Fibroblast of mammary gland (primary cell): ENCODE measurements at regions not wholly inside any gene's neighbourhood (a gene's known extent, or its start where the extent isn't known, plus 50 kb on each side); places are given as distances from the start of the nearest gene placed in this dataset.
A peak's percentile ranks its signal among the peaks of the same experiment; 100 is the strongest.

Experiments used
- DNase-seq: peaks from one replicate; pipeline ENCODE4 v3.0.0-alpha.2; 2010; ENCODE audit warnings: low read depth
- H3K4me3 ChIP-seq: 2 replicates; pipeline ENCODE4 v1.5.1; 2011; ENCODE audit warnings: low read depth, mild to moderate bottlenecking, low read length, moderate library complexity; ENCODE audit not compliant: control insufficient read depth
- CTCF ChIP-seq: conservative IDR thresholded peaks from 2 replicates; pipeline ENCODE4 v1.5.1; 2011; ENCODE audit warnings: low read depth, low read length, inconsistent platforms; ENCODE audit not compliant: control insufficient read depth, insufficient read depth

DNA sequence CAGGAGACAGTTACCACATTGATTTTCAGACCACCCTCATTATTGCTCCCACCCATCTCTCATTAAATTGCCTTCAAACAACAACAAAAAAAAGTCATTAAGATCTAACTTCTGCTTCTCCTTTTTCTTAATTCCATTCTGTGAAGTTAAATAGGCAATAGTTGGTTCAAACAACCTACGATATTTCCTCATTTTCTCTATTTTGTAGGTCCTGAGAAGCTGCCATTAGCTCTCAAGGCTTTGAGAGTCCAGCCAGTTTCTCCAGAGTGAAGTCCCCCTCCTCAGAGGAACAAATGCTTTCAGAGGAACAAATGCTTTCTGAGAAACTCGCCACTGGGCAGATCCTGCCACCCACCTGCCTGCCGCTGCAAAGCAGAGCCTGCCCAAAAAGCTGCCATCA lies 125.6 kb downstream of the ETS2 start:
- DNase-seq, result no peak
- no peak for TF ChIP-seq CTCF
- no peak overlapping the region for H3K4me3 ChIP-seq

DNA sequence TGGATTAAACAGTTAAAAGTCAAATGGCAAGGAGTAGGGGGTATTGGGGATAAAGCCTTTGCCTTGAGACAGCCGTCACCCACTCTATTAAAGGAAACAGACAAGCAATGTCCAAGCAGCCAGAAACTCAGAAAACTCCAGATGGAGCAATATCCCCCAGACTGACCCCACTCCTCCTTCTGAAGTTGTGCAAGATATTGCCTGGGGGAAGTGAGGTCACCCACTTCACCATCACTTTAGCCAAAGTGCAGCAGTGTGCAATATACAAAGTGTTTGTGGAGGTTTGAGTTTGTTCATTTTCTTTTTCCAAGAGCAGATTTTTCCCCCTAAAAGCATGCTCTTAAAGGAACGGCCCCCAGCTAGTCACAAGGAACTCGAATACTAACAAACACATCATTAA lies 125.1 kb downstream of the ETS2 start:
- peak; percentile 77 for DNase-seq
- no peak overlapping the region for H3K4me3 ChIP-seq

DNA sequence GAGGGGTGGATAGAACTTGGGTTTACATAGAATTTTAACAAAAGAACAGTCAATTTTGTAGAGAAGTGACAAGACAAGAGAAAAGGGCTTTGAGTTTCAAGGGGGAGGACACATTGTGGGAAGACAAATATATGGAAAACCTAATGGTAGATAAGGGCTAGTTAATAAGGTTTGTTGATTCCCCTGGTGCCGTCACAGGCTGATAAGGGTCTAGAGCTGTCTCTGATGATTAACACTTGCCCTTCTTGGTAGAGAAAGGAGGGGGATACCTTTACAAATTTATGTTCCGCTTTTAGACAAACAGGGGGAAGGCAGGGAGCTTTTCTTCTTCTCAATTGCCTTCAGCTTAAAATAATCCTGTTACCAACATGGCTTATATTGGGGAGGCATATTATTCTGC lies 124.3 kb downstream of the ETS2 start:
- no peak for DNase-seq
- no peak overlapping the region for H3K4me3 ChIP-seq
- TF ChIP-seq CTCF, result no peak

More for the DNA sequence above, 125.1 kb downstream of the ETS2 start:
- no peak for TF ChIP-seq CTCF

GRCh38 chr21:38929652-38930051 lies 123.9 kb downstream of the ETS2 start:
- DNase-seq, result no peak
- TF ChIP-seq CTCF, result no peak
- H3K4me3 ChIP-seq, result no peak overlapping the region

- no peak overlapping the region for H3K4me3 ChIP-seq
- DNase-seq, result no peak
- TF ChIP-seq CTCF, result no peak
Measured at GRCh38 chr21:38929142-38929541, 123.4 kb downstream of the ETS2 start.

- DNase-seq, result no peak
Measured at GRCh38 chr21:38927776-38928175, 122.0 kb downstream of the ETS2 start.

More at GRCh38 chr21:38927776-38928175, 122.0 kb downstream of the ETS2 start:
- TF ChIP-seq CTCF, result no peak
- H3K4me3 ChIP-seq, result no peak overlapping the region
